ENCODE measurements at regions not wholly inside any gene's neighbourhood (a gene's known extent, or its start where the extent isn't known, plus 50 kb on each side); places are given as distances from the start of the nearest gene placed in this dataset.

DNA sequence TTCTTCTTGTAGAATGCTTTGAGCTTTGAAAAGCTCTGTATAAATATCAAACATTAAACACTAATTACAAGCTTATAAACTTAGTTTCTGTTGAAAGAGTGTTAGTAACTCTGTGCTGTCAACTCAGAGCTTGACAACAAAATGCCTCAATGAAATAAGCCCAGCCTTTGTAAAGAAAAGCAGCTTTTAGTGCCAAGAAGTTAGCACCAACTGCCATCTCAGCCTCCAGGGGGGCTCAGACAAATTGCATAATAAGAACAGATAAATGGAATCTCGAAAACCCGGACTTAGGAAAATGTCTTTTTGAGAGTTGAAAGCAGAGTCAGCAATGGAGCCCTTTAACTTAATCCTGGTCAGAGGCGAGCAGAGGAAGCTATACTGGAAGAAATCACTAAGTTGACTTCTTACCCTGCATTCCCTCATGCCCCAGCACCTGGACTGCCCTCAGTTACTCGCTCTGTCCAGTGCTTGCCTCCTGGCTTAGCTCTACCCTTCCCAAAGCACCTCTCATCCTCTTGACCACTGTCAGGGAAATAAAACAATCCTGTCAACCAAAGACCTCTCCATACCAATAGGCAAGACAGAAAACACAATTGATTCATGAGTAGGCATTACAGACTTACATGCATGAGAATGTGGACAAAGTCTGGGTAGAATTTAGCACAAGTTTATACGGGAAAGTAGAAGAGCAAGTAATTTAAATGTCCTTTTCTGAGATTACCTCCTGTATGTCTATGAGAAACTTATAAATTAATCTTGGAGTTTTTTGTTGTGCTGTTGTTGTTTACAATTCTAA, 352.7 kb downstream of the ZNF608 start:
- TF ChIP-seq, protein P1, sequence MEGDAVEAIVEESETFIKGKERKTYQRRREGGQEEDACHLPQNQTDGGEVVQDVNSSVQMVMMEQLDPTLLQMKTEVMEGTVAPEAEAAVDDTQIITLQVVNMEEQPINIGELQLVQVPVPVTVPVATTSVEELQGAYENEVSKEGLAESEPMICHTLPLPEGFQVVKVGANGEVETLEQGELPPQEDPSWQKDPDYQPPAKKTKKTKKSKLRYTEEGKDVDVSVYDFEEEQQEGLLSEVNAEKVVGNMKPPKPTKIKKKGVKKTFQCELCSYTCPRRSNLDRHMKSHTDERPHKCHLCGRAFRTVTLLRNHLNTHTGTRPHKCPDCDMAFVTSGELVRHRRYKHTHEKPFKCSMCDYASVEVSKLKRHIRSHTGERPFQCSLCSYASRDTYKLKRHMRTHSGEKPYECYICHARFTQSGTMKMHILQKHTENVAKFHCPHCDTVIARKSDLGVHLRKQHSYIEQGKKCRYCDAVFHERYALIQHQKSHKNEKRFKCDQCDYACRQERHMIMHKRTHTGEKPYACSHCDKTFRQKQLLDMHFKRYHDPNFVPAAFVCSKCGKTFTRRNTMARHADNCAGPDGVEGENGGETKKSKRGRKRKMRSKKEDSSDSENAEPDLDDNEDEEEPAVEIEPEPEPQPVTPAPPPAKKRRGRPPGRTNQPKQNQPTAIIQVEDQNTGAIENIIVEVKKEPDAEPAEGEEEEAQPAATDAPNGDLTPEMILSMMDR (IDR thresholded peaks at IDR 0.05), result no peak
- TF ChIP-seq POLR2AphosphoS5 (IDR thresholded peaks at IDR 0.05) (no peak), POLR2A (IDR thresholded peaks at IDR 0.05) (no peak), EP300 (IDR thresholded peaks at IDR 0.05) (no peak)
